Spleen (tissue), 11 donors: ENCODE measurements at regions not wholly inside any gene's neighbourhood (a gene's known extent, or its start where the extent isn't known, plus 50 kb on each side); places are given as distances from the start of the nearest gene placed in this dataset.

ENCODE experiments used
- DNase-seq: peaks from one replicate; pipeline ENCODE4 v3.0.0-alpha.2; 2020
- H3K27ac ChIP-seq, 8 donors: fragments of 200-600 bp; sonication (generic) in 7 of 8; 1 replicate in 4 of 8; 2 replicates in 4 of 8; pipeline versions ENCODE4 v1.5.0 to v1.8.0; 2016 to 2021; ENCODE audit warnings: inconsistent platforms in 4 of 8, mild to moderate bottlenecking in 4 of 8, moderate library complexity in 1 of 8
- H3K27me3 ChIP-seq, 7 donors: fragments of 200-600 bp; sonication (generic) in 6 of 7; replicated peaks in 1 of 7; 1 replicate in 4 of 7; 2 replicates in 3 of 7; pipeline versions ENCODE4 v1.5.0 to v1.8.0; 2016 to 2021; ENCODE audit warnings: inconsistent platforms in 3 of 7, mild to moderate bottlenecking in 1 of 7
- H3K36me3 ChIP-seq, 6 donors: fragments of 200-600 bp; sonication (generic) in 5 of 6; 1 replicate in 4 of 6; 2 replicates in 2 of 6; pipeline versions ENCODE4 v1.5.0 to v1.8.0; 2016 to 2021; ENCODE audit warnings: inconsistent platforms in 2 of 6
- H3K4me1 ChIP-seq, 6 donors: fragments of 200-600 bp; sonication (generic) in 5 of 6; 1 replicate in 3 of 6; 2 replicates in 3 of 6; pipeline versions ENCODE4 v1.5.0 to v1.8.0; 2016 to 2021; ENCODE audit warnings: inconsistent platforms in 3 of 6
- H3K4me3 ChIP-seq, 8 donors: fragments of 200-600 bp; sonication (generic) in 7 of 8; 1 replicate in 4 of 8; 2 replicates in 4 of 8; pipeline versions ENCODE4 v1.5.0 to v1.8.0; 2016 to 2021; ENCODE audit warnings: inconsistent platforms in 4 of 8, mild to moderate bottlenecking in 4 of 8, moderate library complexity in 2 of 8
- H3K9me3 ChIP-seq, 8 donors: fragments of 200-600 bp; sonication (generic) in 7 of 8; 1 replicate in 4 of 8; 2 replicates in 4 of 8; pipeline versions ENCODE4 v1.5.0 to v1.8.0; 2016 to 2021; ENCODE audit warnings: inconsistent platforms in 4 of 8
- CTCF ChIP-seq, 11 experiments: fragments of 200-600 bp in 7 of 11; fragments of 450-650 bp in 4 of 11; sonication (generic) in 4 of 11; IDR thresholded peaks in 8 of 11; conservative IDR thresholded peaks in 3 of 11; 1 replicate in 7 of 11; 2 replicates in 4 of 11; pipeline versions ENCODE4 v1.4.0 to v1.8.0; 2016 to 2021; ENCODE audit warnings: antibody characterized with exemption in 11 of 11, inconsistent platforms in 4 of 11, mild to moderate bottlenecking in 1 of 11
- POLR2A ChIP-seq, 3 donors: fragments of 450-650 bp; IDR thresholded peaks; one replicate each; pipeline ENCODE4 v1.5.1; 2017; ENCODE audit warnings: antibody characterized with exemption in 3 of 3, mild to moderate bottlenecking in 1 of 3
- POLR2AphosphoS5 ChIP-seq, 3 donors: sonication (generic); formaldehyde crosslinking; IDR thresholded peaks; one replicate each; pipeline ENCODE4 v1.5.1; 2017; ENCODE audit warnings: antibody characterized with exemption in 3 of 3
- WGBS, 5 donors: extraction: QIAGEN DNeasy Blood & Tissue Kit in 3 of 5; methylation state at CpG; one replicate each; pipeline versions ENCODE4 v1.1.5 to v1.1.7; 2013 to 2018; 5-methylcytosine and 5-hydroxymethylcytosine counted together
- intact Hi-C: fragments of 100-400 bp; cut with DNase I; formaldehyde crosslinking; loops from one replicate; pipeline ENCODE4 v1.15.0; 2023; ENCODE audit warnings: low total_unique reads
- donor health status: healthy with polysubstance abuse.
- donor health status: DM: no; HTN: no; CAD: no; lungs with moderate emphysema.
- donor health status: DM: no; HTN: no; CAD: no.
- donor health status: Bipolar disorder and iron deficiency.
- donor health status: healthy.
- donor health status: DM: no; HTN: no; CAD: no.
- donor health status: DM: yes; HTN: yes; CAD: no.

GRCh38 chr5:3729631-3730030 lies 134.0 kb downstream of the IRX1 start:
- H3K36me3 ChIP-seq, result no peaks in the 10 kb centered on the region
- no peaks in the 10 kb centered on the region for H3K27me3 ChIP-seq
- no peak for DNase-seq
- H3K4me3 ChIP-seq, result no peak overlapping the region
- intact Hi-C loops, result no loop called here
- H3K9me3 ChIP-seq, result peaks cover 0 to 21% (median 0%) of the 10 kb centered on the region in 8 donors
- 78 to 87% (median 82%) methylated on average over 8 of the region's 8 CpGs for WGBS, 5 donors
- H3K27ac ChIP-seq, result no peak overlapping the region
- TF ChIP-seq POLR2AphosphoS5 (IDR thresholded peaks at IDR 0.05) (no peak), CTCF (IDR thresholded peaks at IDR 0.05 in 8 of 11, conservative IDR thresholded peaks at IDR 0.05 in 3 of 11) (no peak), POLR2A (IDR thresholded peaks at IDR 0.05) (no peak)
- H3K4me1 ChIP-seq, result no peaks in the 10 kb centered on the region

GRCh38 chr5:3734632-3735031 lies 139.0 kb downstream of the IRX1 start:
- Histone ChIP-seq H3K27me3 (no peaks in the 10 kb centered on the region), H3K4me3 (no peak overlapping the region), H3K4me1 (no peaks in the 10 kb centered on the region), H3K9me3 (no peaks in the 10 kb centered on the region), H3K36me3 (no peaks in the 10 kb centered on the region), H3K27ac (no peak overlapping the region)
- intact Hi-C loops, result no loop called here
- TF ChIP-seq POLR2A (IDR thresholded peaks at IDR 0.05), result no peak
- no peak for TF ChIP-seq CTCF (IDR thresholded peaks at IDR 0.05 in 8 of 11, conservative IDR thresholded peaks at IDR 0.05 in 3 of 11)
- no peak for TF ChIP-seq POLR2AphosphoS5 (IDR thresholded peaks at IDR 0.05)
- no peak for DNase-seq
- WGBS, 5 donors, result 80 to 83% (median 82%) methylated on average over 6 of the region's 6 CpGs

- Histone ChIP-seq H3K4me1 (no peaks in the 10 kb centered on the region), H3K9me3 (peaks cover 0 to 6% (median 0%) of the 10 kb centered on the region in 8 donors), H3K4me3 (no peak overlapping the region), H3K27ac (no peak overlapping the region), H3K27me3 (no peaks in the 10 kb centered on the region), H3K36me3 (no peaks in the 10 kb centered on the region)
- 77 to 86% (median 82%) methylated on average over 16 of the region's 16 CpGs for WGBS, 5 donors
- TF ChIP-seq CTCF (IDR thresholded peaks at IDR 0.05 in 8 of 11, conservative IDR thresholded peaks at IDR 0.05 in 3 of 11), result no peak
- no peak for TF ChIP-seq POLR2AphosphoS5 (IDR thresholded peaks at IDR 0.05)
- no peak for TF ChIP-seq POLR2A (IDR thresholded peaks at IDR 0.05)
- DNase-seq, result no peak
- intact Hi-C loops, result no loop called here
Measured at GRCh38 chr5:3736466-3736865, 140.8 kb downstream of the IRX1 start.

GRCh38 chr5:3736926-3737325 lies 141.3 kb downstream of the IRX1 start:
- H3K4me3 ChIP-seq, result no peak overlapping the region
- H3K4me1 ChIP-seq, result no peaks in the 10 kb centered on the region
- H3K27me3 ChIP-seq, result no peaks in the 10 kb centered on the region
- no peaks in the 10 kb centered on the region for H3K36me3 ChIP-seq
- peaks cover 0 to 6% (median 0%) of the 10 kb centered on the region in 8 donors for H3K9me3 ChIP-seq
- TF ChIP-seq CTCF (IDR thresholded peaks at IDR 0.05 in 8 of 11, conservative IDR thresholded peaks at IDR 0.05 in 3 of 11), result no peak
- TF ChIP-seq POLR2AphosphoS5 (IDR thresholded peaks at IDR 0.05), result no peak
- no peak for TF ChIP-seq POLR2A (IDR thresholded peaks at IDR 0.05)
- no peak for DNase-seq
- WGBS, 5 donors, result 84 to 91% (median 85%) methylated on average over 9 of the region's 9 CpGs
- intact Hi-C loops, result no loop called here
- no peak overlapping the region for H3K27ac ChIP-seq
